Tibial nerve (tissue), 4 donors: ENCODE measurements at regions not wholly inside any gene's neighbourhood (a gene's known extent, or its start where the extent isn't known, plus 50 kb on each side); places are given as distances from the start of the nearest gene placed in this dataset.

ENCODE experiments used
- DNase-seq, 2 donors: peaks; one replicate each; pipeline ENCODE4 v3.0.0-alpha.2; 2019; ENCODE audit warnings: low spot score in 2 of 2
- H3K27ac ChIP-seq, 4 donors: fragments of 200-600 bp; sonication (generic) in 3 of 4; one replicate each; pipeline ENCODE4 v1.5.1; 2017 to 2019; ENCODE audit warnings: mild to moderate bottlenecking in 1 of 4
- H3K27me3 ChIP-seq, 2 donors: fragments of 200-600 bp; sonication (generic) in 1 of 2; one replicate each; pipeline versions ENCODE4 v1.5.1 to v1.6.0; 2017 to 2019
- H3K36me3 ChIP-seq, 3 donors: fragments of 200-600 bp; sonication (generic); one replicate each; pipeline ENCODE4 v1.5.1; 2018 to 2019
- H3K4me1 ChIP-seq, 4 donors: fragments of 200-600 bp; sonication (generic) in 3 of 4; one replicate each; pipeline ENCODE4 v1.5.1; 2017 to 2019
- H3K4me3 ChIP-seq, 4 donors: fragments of 200-600 bp; sonication (generic) in 3 of 4; one replicate each; pipeline ENCODE4 v1.5.1; 2017 to 2019; ENCODE audit warnings: mild to moderate bottlenecking in 1 of 4, moderate library complexity in 1 of 4
- H3K9me3 ChIP-seq, 4 donors: fragments of 200-600 bp; sonication (generic) in 3 of 4; one replicate each; pipeline ENCODE4 v1.5.1; 2017 to 2019
- CTCF ChIP-seq, 5 experiments: fragments of 200-600 bp in 3 of 5; fragments of 450-650 bp in 2 of 5; sonication (generic) in 3 of 5; IDR thresholded peaks; one replicate each; pipeline ENCODE4 v1.5.1; 2016 to 2019; ENCODE audit warnings: antibody characterized with exemption in 5 of 5, mild to moderate bottlenecking in 3 of 5, moderate library complexity in 2 of 5
- EP300 ChIP-seq, 2 donors: sonication (generic); formaldehyde crosslinking; IDR thresholded peaks; one replicate each; pipeline ENCODE4 v1.6.1; 2017; ENCODE audit warnings: antibody characterized with exemption in 2 of 2, mild to moderate bottlenecking in 1 of 2
- POLR2A ChIP-seq, 2 donors: fragments of 450-650 bp; IDR thresholded peaks; one replicate each; pipeline ENCODE4 v1.6.1; 2017; ENCODE audit warnings: antibody characterized with exemption in 2 of 2, mild to moderate bottlenecking in 2 of 2, moderate library complexity in 2 of 2
- WGBS, 2 donors: methylation state at CpG; one replicate each; pipeline ENCODE4 v1.1.5; 2018; 5-methylcytosine and 5-hydroxymethylcytosine counted together

GRCh38 chr20:60389882-60390281, 431.7 kb downstream of the CDH26 start:
- Histone ChIP-seq H3K9me3 (peaks cover 0 to 3% (median 2%) of the 10 kb centered on the region in 4 donors), H3K4me3 (no peak overlapping the region), H3K27me3 (no peaks in the 10 kb centered on the region), H3K27ac (no peak overlapping the region), H3K36me3 (no peaks in the 10 kb centered on the region), H3K4me1 (no peaks in the 10 kb centered on the region)
- no peak for DNase-seq
- 51 to 53% methylated on average over 7 of the region's 7 CpGs for WGBS, 2 donors
- TF ChIP-seq CTCF (IDR thresholded peaks at IDR 0.05) (no peak), EP300 (IDR thresholded peaks at IDR 0.05) (no peak), POLR2A (IDR thresholded peaks at IDR 0.05) (no peak)

DNA sequence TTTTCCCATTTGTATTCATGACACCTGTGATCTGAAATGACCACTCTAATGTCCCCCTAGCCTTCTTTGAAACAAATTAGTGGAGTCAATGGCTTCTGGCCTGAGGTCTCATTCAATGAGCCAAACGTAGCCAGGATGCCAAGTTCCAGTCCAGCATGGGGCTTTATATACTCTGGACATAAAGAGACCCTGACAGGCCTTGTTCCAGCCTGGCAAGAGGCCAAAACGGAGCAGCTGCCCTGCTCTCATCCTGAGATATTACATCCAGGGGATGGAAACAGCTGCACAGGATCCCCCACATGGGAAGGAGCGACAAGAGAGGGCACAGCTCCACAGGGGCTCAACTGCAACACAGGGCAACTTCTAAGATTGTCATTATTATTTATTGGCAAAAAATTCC, 437.8 kb downstream of the CDH26 start:
- Histone ChIP-seq H3K27ac (no peak overlapping the region), H3K36me3 (no peaks in the 10 kb centered on the region), H3K9me3 (peaks cover 0 to 15% (median 3%) of the 10 kb centered on the region in 4 donors), H3K4me3 (no peak overlapping the region), H3K27me3 (no peaks in the 10 kb centered on the region), H3K4me1 (no peaks in the 10 kb centered on the region)
- 41 to 50% methylated on average over 3 of the region's 3 CpGs for WGBS, 2 donors
- no peak for TF ChIP-seq POLR2A (IDR thresholded peaks at IDR 0.05)
- TF ChIP-seq CTCF (IDR thresholded peaks at IDR 0.05) = no peak
- TF ChIP-seq EP300 (IDR thresholded peaks at IDR 0.05) = no peak
- no peak for DNase-seq

- H3K4me3 ChIP-seq = no peak overlapping the region
- TF ChIP-seq EP300 (IDR thresholded peaks at IDR 0.05) = no peak
- TF ChIP-seq CTCF (IDR thresholded peaks at IDR 0.05) = no peak
- TF ChIP-seq POLR2A (IDR thresholded peaks at IDR 0.05) = no peak
- 95 to 97% methylated on average over 1 of the region's 1 CpG for WGBS, 2 donors
- no peak overlapping the region for H3K27ac ChIP-seq
- H3K9me3 ChIP-seq = peaks cover 0 to 15% (median 3%) of the 10 kb centered on the region in 4 donors
- no peaks in the 10 kb centered on the region for H3K4me1 ChIP-seq
- H3K36me3 ChIP-seq = no peaks in the 10 kb centered on the region
- H3K27me3 ChIP-seq = no peaks in the 10 kb centered on the region
- no peak for DNase-seq
These were observed 442.3 kb downstream of the CDH26 start for GRCh38 chr20:60400567-60400966.

DNA sequence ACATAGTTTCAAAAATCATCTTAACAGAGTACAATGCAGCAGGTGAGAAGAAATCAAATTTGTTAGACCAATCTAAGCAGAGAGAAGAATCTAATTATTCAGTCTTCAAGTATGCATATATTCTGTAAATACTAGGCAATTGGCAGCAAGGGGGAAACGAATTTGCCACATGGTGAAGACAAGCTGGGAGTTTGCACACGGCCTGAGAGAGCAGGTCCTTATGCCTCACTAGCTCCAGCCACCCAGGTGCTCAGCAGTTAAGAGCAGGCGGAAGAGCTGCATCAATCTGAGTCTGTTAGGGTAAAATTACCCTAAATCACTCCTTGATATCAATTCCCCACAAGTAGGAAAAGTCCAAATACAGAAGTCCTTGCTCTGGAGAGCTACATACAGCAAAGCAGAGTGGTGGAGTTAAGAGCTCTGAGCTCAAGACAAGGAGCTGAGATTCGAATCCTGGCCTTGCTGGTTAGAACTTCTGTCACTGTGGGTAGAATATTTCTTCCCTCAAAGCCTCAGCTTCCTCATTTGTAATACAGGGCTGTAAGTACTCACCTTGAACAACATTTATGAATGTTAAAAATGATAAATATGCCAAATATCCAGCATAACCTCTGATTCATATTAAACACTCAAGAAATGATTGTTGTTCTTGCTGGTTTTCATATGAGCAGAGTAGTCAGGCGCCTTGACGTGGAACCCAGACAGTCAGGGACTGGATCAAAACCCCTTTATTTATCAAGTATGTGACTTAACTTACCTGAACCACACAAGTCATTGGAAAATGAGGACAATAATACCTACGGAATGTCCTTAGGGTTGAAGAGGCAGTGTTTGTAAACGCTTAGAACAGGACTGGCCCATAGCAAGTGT, 444.2 kb downstream of the CDH26 start:
- TF ChIP-seq EP300 (IDR thresholded peaks at IDR 0.05) = no peak
- TF ChIP-seq CTCF (IDR thresholded peaks at IDR 0.05) = no peak
- TF ChIP-seq POLR2A (IDR thresholded peaks at IDR 0.05) = no peak
- no peak overlapping the region for H3K27ac ChIP-seq
- H3K9me3 ChIP-seq = peaks cover 0 to 15% (median 3%) of the 10 kb centered on the region in 4 donors
- no peaks in the 10 kb centered on the region for H3K4me1 ChIP-seq
- no peaks in the 10 kb centered on the region for H3K27me3 ChIP-seq
- DNase-seq = no peak
- no peaks in the 10 kb centered on the region for H3K36me3 ChIP-seq
- no peak overlapping the region for H3K4me3 ChIP-seq
- WGBS, 2 donors = 83 to 86% methylated on average over 8 of the region's 8 CpGs

- Histone ChIP-seq H3K27me3 (no peaks in the 10 kb centered on the region), H3K36me3 (no peaks in the 10 kb centered on the region), H3K27ac (no peak overlapping the region), H3K9me3 (peaks cover 0 to 15% (median 3%) of the 10 kb centered on the region in 4 donors), H3K4me3 (no peak overlapping the region), H3K4me1 (no peaks in the 10 kb centered on the region)
- DNase-seq = no peak
- TF ChIP-seq POLR2A (IDR thresholded peaks at IDR 0.05) = no peak
- TF ChIP-seq CTCF (IDR thresholded peaks at IDR 0.05) = no peak
- TF ChIP-seq EP300 (IDR thresholded peaks at IDR 0.05) = no peak
- whole genome bisulfite sequencing, 2 donors = 60 to 71% methylated on average over 8 of the region's 8 CpGs
These were observed 445.0 kb downstream of the CDH26 start for GRCh38 chr20:60403105-60403741.
